ENCODE measurements at regions not wholly inside any gene's neighbourhood (a gene's known extent, or its start where the extent isn't known, plus 50 kb on each side); places are given as distances from the start of the nearest gene placed in this dataset.

DNA sequence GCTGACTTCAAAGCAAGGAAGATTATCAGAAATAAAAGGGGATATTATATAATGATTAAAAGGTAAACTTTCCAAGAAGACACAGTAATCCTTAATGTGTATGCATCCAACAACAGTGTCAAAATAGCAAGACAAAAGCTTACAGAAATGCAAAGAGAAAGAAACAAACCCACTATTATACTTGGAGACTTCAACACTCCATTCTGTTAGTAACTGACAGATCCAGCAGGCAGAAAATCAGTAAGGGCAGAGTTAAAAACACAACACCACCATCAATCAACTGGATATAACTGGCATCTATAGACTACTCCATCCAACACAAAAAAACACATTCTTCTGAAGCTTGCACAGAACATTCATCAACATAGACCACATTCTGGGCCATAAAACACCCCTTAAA lies 103.8 kb downstream of the OR13A1 start:
- in situ Hi-C loops (cut with MboI; ENCODE audit: low sequenced_read_pairs) (no loop called here), intact Hi-C loops (cut with micrococcal nuclease) (no loop called here), dilution Hi-C loops (cut with HindIII; ENCODE audit: low sequenced_read_pairs, unreplicated experiment) (no loop called here)
- Histone ChIP-seq H4K91ac (ENCODE audit: insufficient read depth, low read depth, low read length) (no peak overlapping the region), H2BK120ac (ENCODE audit: low read depth, low read length) (no peak overlapping the region), H4K8ac (ENCODE audit: low read depth in 2 of 2, low read length in 2 of 2) (no peak overlapping the region), H2BK15ac (ENCODE audit: low read depth, low read length) (no peak overlapping the region), H3K4me1 (ENCODE audit: control insufficient read depth, insufficient read depth, low read length) (no peaks in the 10 kb centered on the region), H3K4me2 (ENCODE audit: low read depth, low read length) (no peak overlapping the region), H2BK5ac (ENCODE audit: low read depth, low read length, poor library complexity, severe bottlenecking) (no peak overlapping the region), H4K5ac (ENCODE audit: low read depth, low read length) (no peak overlapping the region), H2AFZ (replicated peaks; ENCODE audit: low read length, poor library complexity) (no peak overlapping the region), H2BK20ac (ENCODE audit: low read depth, low read length) (no peak overlapping the region), H3K4me3 (ENCODE audit: insufficient read depth, low read depth, low read length) (no peak overlapping the region), H2AK9ac (replicated peaks; ENCODE audit: low read depth, low read length, poor library complexity) (no peak overlapping the region), H3K4ac (ENCODE audit: low read depth, low read length) (no peak overlapping the region), H3K79me1 (ENCODE audit: low read depth in 1 of 2, low read length in 2 of 2) (no peaks in the 10 kb centered on the region), H3K9me1 (ENCODE audit: insufficient read depth, low read length) (no peaks in the 10 kb centered on the region), H3K56ac (ENCODE audit: extremely low read depth, insufficient read depth, low read length) (no peak overlapping the region), H3K9me3 (ENCODE audit: control insufficient read depth, insufficient read depth, low read length) (no peaks in the 10 kb centered on the region), H4K20me1 (ENCODE audit: insufficient read depth, low read length) (no peaks in the 10 kb centered on the region), H3K36me3 (ENCODE audit: control insufficient read depth, insufficient read depth, low read length) (no peaks in the 10 kb centered on the region), H3K27ac (ENCODE audit: insufficient read depth, low read length) (no peak overlapping the region), H3K18ac (ENCODE audit: low read depth, low read length) (no peak overlapping the region), H3K27me3 (ENCODE audit: control insufficient read depth, insufficient read depth, low read length) (peaks cover 2% of the 10 kb centered on the region; the same call in 1 of the 2 replicates), H3K9ac (ENCODE audit: low read depth, low read length) (no peak overlapping the region), H3K23ac (ENCODE audit: low read depth, low read length) (no peak overlapping the region), H3K14ac (replicated peaks; ENCODE audit: low read depth, low read length) (no peak overlapping the region), H2AK5ac (ENCODE audit: low read depth, low read length) (no peak overlapping the region)
- CTCF ChIA-PET: no interaction called here
- POLR2A ChIA-PET (ENCODE audit: unreplicated experiment): no interaction called here
- DNase-seq: no peak
- TF ChIP-seq RFX5 (IDR thresholded peaks at IDR 0.05; ENCODE audit: low read depth, low read length): no peak
- TF ChIP-seq POLR2A (IDR thresholded peaks at IDR 0.05; ENCODE audit: low read depth, low read length): no peak
- TF ChIP-seq, protein P1, sequence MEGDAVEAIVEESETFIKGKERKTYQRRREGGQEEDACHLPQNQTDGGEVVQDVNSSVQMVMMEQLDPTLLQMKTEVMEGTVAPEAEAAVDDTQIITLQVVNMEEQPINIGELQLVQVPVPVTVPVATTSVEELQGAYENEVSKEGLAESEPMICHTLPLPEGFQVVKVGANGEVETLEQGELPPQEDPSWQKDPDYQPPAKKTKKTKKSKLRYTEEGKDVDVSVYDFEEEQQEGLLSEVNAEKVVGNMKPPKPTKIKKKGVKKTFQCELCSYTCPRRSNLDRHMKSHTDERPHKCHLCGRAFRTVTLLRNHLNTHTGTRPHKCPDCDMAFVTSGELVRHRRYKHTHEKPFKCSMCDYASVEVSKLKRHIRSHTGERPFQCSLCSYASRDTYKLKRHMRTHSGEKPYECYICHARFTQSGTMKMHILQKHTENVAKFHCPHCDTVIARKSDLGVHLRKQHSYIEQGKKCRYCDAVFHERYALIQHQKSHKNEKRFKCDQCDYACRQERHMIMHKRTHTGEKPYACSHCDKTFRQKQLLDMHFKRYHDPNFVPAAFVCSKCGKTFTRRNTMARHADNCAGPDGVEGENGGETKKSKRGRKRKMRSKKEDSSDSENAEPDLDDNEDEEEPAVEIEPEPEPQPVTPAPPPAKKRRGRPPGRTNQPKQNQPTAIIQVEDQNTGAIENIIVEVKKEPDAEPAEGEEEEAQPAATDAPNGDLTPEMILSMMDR (conservative IDR thresholded peaks at IDR 0.05; ENCODE audit: low read depth, low read length): no peak
- TF ChIP-seq, protein P2, sequence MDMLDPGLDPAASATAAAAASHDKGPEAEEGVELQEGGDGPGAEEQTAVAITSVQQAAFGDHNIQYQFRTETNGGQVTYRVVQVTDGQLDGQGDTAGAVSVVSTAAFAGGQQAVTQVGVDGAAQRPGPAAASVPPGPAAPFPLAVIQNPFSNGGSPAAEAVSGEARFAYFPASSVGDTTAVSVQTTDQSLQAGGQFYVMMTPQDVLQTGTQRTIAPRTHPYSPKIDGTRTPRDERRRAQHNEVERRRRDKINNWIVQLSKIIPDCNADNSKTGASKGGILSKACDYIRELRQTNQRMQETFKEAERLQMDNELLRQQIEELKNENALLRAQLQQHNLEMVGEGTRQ (IDR thresholded peaks at IDR 0.05; ENCODE audit: low read depth, low read length): no peak
- TF ChIP-seq BHLHE40 (IDR thresholded peaks at IDR 0.05; ENCODE audit: low read depth, low read length): no peak
- no peak for TF ChIP-seq CEBPB (IDR thresholded peaks at IDR 0.05; ENCODE audit: low read depth, low read length)
- TF ChIP-seq FOS (IDR thresholded peaks at IDR 0.05; ENCODE audit: low read depth, low read length): no peak
- no TSS peak for BruUV-seq (replicated peaks)
- ATAC-seq (ENCODE audit: low read depth): no peak
